Activated CD8-positive, alpha-beta T cell treated with anti-CD3 and anti-CD28 coated beads for 36 hours (primary cell): ENCODE measurements at regions not wholly inside any gene's neighbourhood (a gene's known extent, or its start where the extent isn't known, plus 50 kb on each side); places are given as distances from the start of the nearest gene placed in this dataset.

Experiments
- ATAC-seq: fragments of 200-7000 bp; cut with Tn5 transposase; one replicate; pipeline ENCODE4 v1.10.0; 2021; ENCODE audit warnings: mild to moderate bottlenecking, moderate library complexity
- CTCF ChIA-PET: fragments of 350-600 bp; sonication (Branson Sonifier 250); formaldehyde crosslinking; loops from one replicate; lab custom pipeline; 2021; ENCODE audit warnings: antibody characterized with exemption; lab: Charles Lee
- POLR2A ChIA-PET: fragments of 350-600 bp; sonication (Branson Sonifier 250); formaldehyde crosslinking; loops from one replicate; lab custom pipeline; 2021; ENCODE audit warnings: antibody characterized with exemption; lab: Charles Lee
- DNase-seq: peaks from one replicate; pipeline ENCODE4 v3.0.0-alpha.2; 2020
- H3K27ac Mint-ChIP-seq: one replicate; pipeline ENCODE4 v1.8.0; 2021; ENCODE audit warnings: mild to moderate bottlenecking, mixed read lengths
- H3K27me3 Mint-ChIP-seq: one replicate; pipeline ENCODE4 v1.8.0; 2021; ENCODE audit warnings: mixed read lengths
- H3K36me3 Mint-ChIP-seq: one replicate; pipeline ENCODE4 v1.8.0; 2021; ENCODE audit warnings: low read depth, mixed read lengths
- H3K4me1 Mint-ChIP-seq: one replicate; pipeline ENCODE4 v1.8.0; 2021; ENCODE audit warnings: low read depth, mixed read lengths
- H3K4me3 Mint-ChIP-seq: one replicate; pipeline ENCODE4 v1.8.0; 2021; ENCODE audit warnings: mild to moderate bottlenecking, moderate library complexity, mixed read lengths
- H3K9me3 Mint-ChIP-seq: one replicate; pipeline ENCODE4 v1.8.0; 2021; ENCODE audit warnings: mixed read lengths
- intact Hi-C: fragments of 100-400 bp; cut with micrococcal nuclease; formaldehyde crosslinking; loops from one replicate; pipeline ENCODE4 v1.10.0; 2022
- TF ChIP-seq, protein P1 (sequence below): fragments of 200-600 bp; IDR thresholded peaks from one replicate; pipeline ENCODE4 v1.8.0; 2022; ENCODE audit warnings: antibody characterized with exemption, mild to moderate bottlenecking

DNA sequence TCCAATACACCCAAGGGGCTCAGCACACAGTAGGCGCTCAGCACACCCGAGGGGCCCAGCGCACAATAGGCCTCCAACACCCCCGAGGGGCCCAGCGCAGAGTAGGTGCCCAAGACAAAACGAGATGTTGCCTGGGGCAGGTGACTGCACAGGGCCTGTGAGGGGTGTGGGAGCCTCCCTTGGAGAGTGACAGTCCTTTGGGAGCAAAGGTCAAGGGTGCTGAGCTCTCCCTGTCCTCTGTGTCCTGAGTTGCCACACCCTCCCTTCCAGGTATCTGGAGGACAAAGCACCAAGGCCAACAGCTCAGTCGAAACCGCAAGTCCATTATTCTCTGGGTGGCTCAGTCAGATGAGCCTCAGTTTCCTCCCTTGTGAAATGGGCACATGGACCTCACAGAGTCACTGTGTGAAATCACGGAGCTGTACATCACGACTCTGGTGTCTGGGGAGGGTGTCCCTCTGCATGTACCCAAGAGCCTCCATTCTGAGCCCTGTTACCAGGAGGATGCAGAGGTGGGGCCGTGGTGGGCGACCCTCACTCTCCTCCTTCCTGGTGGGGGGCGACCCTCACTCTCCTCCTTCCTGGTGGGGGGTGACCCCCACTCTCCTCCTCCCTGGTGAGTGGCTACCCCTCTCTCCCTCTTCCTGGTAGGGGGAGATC, 81.3 kb downstream of the FOXL3 start:
- no peaks in the 10 kb centered on the region for H3K36me3 Mint-ChIP-seq
- H3K9me3 Mint-ChIP-seq = no peaks in the 10 kb centered on the region
- TF ChIP-seq, protein P1, sequence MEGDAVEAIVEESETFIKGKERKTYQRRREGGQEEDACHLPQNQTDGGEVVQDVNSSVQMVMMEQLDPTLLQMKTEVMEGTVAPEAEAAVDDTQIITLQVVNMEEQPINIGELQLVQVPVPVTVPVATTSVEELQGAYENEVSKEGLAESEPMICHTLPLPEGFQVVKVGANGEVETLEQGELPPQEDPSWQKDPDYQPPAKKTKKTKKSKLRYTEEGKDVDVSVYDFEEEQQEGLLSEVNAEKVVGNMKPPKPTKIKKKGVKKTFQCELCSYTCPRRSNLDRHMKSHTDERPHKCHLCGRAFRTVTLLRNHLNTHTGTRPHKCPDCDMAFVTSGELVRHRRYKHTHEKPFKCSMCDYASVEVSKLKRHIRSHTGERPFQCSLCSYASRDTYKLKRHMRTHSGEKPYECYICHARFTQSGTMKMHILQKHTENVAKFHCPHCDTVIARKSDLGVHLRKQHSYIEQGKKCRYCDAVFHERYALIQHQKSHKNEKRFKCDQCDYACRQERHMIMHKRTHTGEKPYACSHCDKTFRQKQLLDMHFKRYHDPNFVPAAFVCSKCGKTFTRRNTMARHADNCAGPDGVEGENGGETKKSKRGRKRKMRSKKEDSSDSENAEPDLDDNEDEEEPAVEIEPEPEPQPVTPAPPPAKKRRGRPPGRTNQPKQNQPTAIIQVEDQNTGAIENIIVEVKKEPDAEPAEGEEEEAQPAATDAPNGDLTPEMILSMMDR = no peak
- intact Hi-C loops = no loop called here
- DNase-seq = no peak
- peak; percentile 61 for ATAC-seq
- peaks cover 13% of the 10 kb centered on the region for H3K4me1 Mint-ChIP-seq
- POLR2A ChIA-PET = no interaction called here
- H3K27me3 Mint-ChIP-seq = no peaks in the 10 kb centered on the region
- no peak overlapping the region for H3K4me3 Mint-ChIP-seq
- no peak overlapping the region for H3K27ac Mint-ChIP-seq
- CTCF ChIA-PET = interaction anchor here (0.9 to 1.1 kb wide), 2 partner anchors 9 to 39 kb away, joined by 3 to 4 read pairs; no protein-coding TSS in a partner anchor

DNA sequence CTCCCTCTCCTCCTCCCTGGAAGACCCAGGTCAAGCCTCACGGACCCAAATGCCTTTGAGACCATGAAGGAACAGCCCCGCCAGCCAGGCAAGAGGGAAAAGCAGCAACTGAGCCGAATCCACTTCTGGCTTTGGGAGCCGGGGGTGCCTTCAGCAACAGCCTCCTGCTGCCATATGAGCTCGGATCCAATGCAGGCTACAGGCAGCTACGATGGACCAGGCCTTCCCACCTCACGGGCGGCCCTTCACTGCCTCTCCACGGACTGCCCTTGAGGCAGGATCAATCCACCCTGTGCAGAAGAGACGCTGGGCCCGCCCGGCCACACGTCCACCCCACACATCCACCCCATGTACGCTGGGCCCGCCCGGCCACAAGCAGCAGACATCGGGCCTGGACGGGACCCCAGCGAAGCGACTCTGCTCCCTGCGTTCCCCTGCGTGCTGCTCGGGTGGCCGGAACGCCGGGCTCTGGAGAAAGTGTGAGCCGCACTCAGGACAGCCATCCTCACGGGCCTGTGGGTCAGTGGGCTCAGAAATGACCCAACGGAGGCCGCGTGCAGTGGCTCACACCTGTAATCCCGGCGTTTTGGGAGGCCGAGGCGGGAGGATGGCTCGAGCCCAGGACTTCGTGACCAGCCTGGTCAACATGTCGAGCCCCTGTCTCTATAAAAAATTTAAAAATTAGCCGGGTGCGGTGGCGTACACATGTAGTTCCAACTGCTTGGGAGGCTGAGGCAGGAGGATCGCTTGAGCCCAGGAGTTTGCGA, 82.0 kb downstream of the FOXL3 start:
- Mint-ChIP-seq H3K36me3 (no peaks in the 10 kb centered on the region), H3K4me3 (no peak overlapping the region), H3K4me1 (peaks cover 8% of the 10 kb centered on the region), H3K9me3 (no peaks in the 10 kb centered on the region), H3K27me3 (no peaks in the 10 kb centered on the region), H3K27ac (no peak overlapping the region)
- TF ChIP-seq, protein P1 = no peak
- intact Hi-C loops = no loop called here
- CTCF ChIA-PET = interaction anchor here (0.9 to 1.1 kb wide), 2 partner anchors 10 to 40 kb away, joined by 3 to 4 read pairs; no protein-coding TSS in a partner anchor
- POLR2A ChIA-PET = no interaction called here
- ATAC-seq = no peak
- DNase-seq = no peak

DNA sequence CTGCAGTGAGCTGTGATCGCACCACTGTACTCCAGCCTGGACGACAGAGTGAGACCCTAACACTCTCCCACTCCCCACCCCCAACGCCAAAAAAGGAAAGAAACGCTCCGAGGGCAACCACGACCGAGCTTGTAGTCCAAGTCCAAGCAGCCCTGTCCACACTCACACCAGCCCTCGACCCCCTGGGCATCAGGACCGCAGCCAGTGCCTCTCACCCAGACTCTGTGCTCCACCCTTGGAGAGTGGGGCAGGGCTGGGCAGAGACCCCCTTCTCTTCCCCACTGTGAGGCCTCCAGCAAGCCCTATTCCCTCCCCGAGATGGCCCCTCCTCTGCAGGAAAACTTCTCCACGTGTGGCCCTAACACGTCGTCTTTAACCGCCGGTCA, 82.6 kb downstream of the FOXL3 start:
- ATAC-seq = no peak
- ChIA-PET CTCF (no interaction called here), POLR2A (no interaction called here)
- intact Hi-C loops = no loop called here
- Mint-ChIP-seq H3K9me3 (no peaks in the 10 kb centered on the region), H3K27ac (no peak overlapping the region), H3K4me1 (peaks cover 5% of the 10 kb centered on the region), H3K27me3 (no peaks in the 10 kb centered on the region), H3K4me3 (no peak overlapping the region), H3K36me3 (no peaks in the 10 kb centered on the region)
- TF ChIP-seq, protein P1 = no peak
- no peak for DNase-seq

DNA sequence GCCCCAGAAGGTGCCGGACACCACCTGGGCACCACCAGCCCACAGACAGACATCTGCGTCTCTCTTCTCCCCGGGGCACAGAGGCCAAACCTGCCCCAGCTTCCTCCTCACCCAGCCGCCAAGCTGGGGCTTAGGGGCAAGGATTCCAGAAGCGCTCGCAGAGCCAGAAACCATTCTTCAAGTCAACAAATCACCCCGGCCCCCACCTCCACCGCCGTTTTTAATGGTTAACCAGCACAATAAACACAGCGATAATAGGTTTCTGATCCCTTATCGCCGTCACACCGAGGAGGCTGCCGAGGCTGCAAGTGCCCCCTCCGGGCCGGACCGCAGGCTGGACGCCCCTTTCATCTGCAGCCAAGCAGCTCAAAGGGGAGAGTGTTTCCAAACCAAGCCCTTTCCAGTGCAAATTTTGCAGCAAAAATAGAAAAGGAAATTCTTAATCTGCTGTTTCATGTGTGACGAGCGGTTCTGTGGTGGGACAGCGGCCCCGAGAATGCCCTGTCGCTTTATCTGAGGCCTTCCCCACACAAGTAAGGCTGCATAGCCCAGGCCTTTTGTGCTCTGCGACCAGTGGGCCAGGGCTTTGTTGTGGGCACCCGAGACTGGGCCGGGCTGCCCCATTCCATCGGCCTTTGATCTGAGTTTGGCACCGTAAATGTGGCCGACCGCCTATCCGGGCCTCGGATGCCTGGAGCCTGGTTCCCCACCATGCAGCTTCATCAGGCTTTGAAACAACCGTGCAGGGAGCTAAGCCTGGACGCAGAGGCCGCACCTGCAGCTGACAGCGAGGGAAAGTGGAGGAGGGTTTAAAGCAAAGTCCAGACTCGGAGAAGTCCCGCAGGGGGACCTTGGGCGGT, 83.2 kb downstream of the FOXL3 start:
- no peak overlapping the region for H3K4me3 Mint-ChIP-seq
- no peak overlapping the region for H3K27ac Mint-ChIP-seq
- no peaks in the 10 kb centered on the region for H3K9me3 Mint-ChIP-seq
- ATAC-seq (no peak), DNase-seq (no peak)
- TF ChIP-seq, protein P1 = no peak
- CTCF ChIA-PET = no interaction called here
- intact Hi-C loops = no loop called here
- POLR2A ChIA-PET = no interaction called here
- H3K4me1 Mint-ChIP-seq = peaks cover 2% of the 10 kb centered on the region
- H3K36me3 Mint-ChIP-seq = no peaks in the 10 kb centered on the region
- H3K27me3 Mint-ChIP-seq = no peaks in the 10 kb centered on the region
